Upper lobe of left lung (tissue), 6 donors: ENCODE measurements at regions not wholly inside any gene's neighbourhood (a gene's known extent, or its start where the extent isn't known, plus 50 kb on each side); places are given as distances from the start of the nearest gene placed in this dataset.

Experiments used
- ATAC-seq, 2 donors: fragments of 200-7000 bp; cut with Tn5 transposase; one replicate each; pipeline ENCODE4 v1.9.1; 2022; ENCODE audit warnings: mild to moderate bottlenecking in 2 of 2, moderate library complexity in 2 of 2; ENCODE audit not compliant: low FRiP score in 2 of 2
- DNase-seq, 2 donors: peaks; one replicate each; pipeline ENCODE4 v3.0.0-alpha.2; 2019 to 2020
- H3K27ac ChIP-seq, 4 donors: fragments of 200-600 bp; sonication (generic); one replicate each; pipeline ENCODE4 v1.5.1; 2016 to 2019
- H3K27me3 ChIP-seq, 4 donors: fragments of 200-600 bp; sonication (generic); one replicate each; pipeline ENCODE4 v1.5.1; 2017 to 2019
- H3K36me3 ChIP-seq, 4 donors: fragments of 200-600 bp; sonication (generic); one replicate each; pipeline ENCODE4 v1.5.1; 2016 to 2019
- H3K4me1 ChIP-seq, 4 donors: fragments of 200-600 bp; sonication (generic); one replicate each; pipeline ENCODE4 v1.5.1; 2018 to 2019
- H3K4me3 ChIP-seq, 4 donors: fragments of 200-600 bp; sonication (generic); one replicate each; pipeline ENCODE4 v1.5.1; 2017 to 2019; ENCODE audit warnings: mild to moderate bottlenecking in 2 of 4, moderate library complexity in 1 of 4
- H3K9me3 ChIP-seq, 4 donors: fragments of 200-600 bp; sonication (generic); one replicate each; pipeline ENCODE4 v1.5.1; 2018 to 2019
- CTCF ChIP-seq, 6 experiments: fragments of 450-650 bp in 4 of 6; fragments of 200-600 bp in 2 of 6; sonication (generic) in 2 of 6; IDR thresholded peaks; one replicate each; pipeline ENCODE4 v1.5.1; 2016 to 2019; ENCODE audit warnings: antibody characterized with exemption in 6 of 6
- EP300 ChIP-seq, 4 donors: sonication (generic); formaldehyde crosslinking; IDR thresholded peaks; one replicate each; pipeline ENCODE4 v1.5.1; 2017; ENCODE audit warnings: antibody characterized with exemption in 4 of 4, control low read depth in 2 of 4
- POLR2A ChIP-seq, 4 donors: fragments of 450-650 bp; IDR thresholded peaks; one replicate each; pipeline ENCODE4 v1.5.1; 2016 to 2017; ENCODE audit warnings: antibody characterized with exemption in 4 of 4, mild to moderate bottlenecking in 2 of 4
- POLR2AphosphoS5 ChIP-seq, 2 donors: sonication (generic); formaldehyde crosslinking; IDR thresholded peaks; one replicate each; pipeline ENCODE4 v1.5.1; 2017; ENCODE audit warnings: antibody characterized with exemption in 2 of 2
- WGBS, 2 donors: methylation state at CpG; one replicate each; pipeline ENCODE4 v1.1.5; 2017 to 2018; 5-methylcytosine and 5-hydroxymethylcytosine counted together
- donor health status: DM: no; HTN: no; CAD: no; lungs with moderate emphysema.
- donor health status: DM: no; HTN: yes; CAD: no; lungs with severe emphysema.

DNA sequence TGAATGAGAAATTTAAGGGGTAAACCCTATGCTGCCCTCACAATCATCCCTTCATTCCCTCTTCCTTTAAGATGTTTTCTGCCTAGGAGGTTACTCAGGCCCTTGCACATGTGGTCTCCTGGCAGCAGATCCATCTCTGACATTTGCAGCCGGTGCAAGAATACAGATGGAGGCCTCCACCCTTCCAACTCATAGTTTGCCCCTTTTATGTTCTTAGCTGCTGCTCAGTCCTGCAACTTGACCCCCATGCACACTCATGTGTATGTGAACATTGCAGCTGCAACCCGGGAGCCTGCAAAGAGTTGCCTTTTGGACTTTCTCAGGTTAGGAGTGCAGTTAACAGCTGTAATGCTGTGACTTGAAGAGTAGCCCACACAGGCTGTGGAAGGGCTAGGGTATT, 131.9 kb upstream of the SGK1 start:
- H3K9me3 ChIP-seq: no peaks in the 10 kb centered on the region
- H3K4me1 ChIP-seq: peaks cover 0 to 7% (median 3%) of the 10 kb centered on the region in 4 donors
- no peak overlapping the region for H3K27ac ChIP-seq
- no peaks in the 10 kb centered on the region for H3K36me3 ChIP-seq
- 87 to 94% methylated on average over 2 of the region's 2 CpGs for WGBS, 2 donors
- ATAC-seq (no peak), DNase-seq (no peak)
- no peak for TF ChIP-seq CTCF (IDR thresholded peaks at IDR 0.05)
- no peak for TF ChIP-seq POLR2AphosphoS5 (IDR thresholded peaks at IDR 0.05)
- TF ChIP-seq EP300 (IDR thresholded peaks at IDR 0.05): no peak
- no peak for TF ChIP-seq POLR2A (IDR thresholded peaks at IDR 0.05)
- no peak overlapping the region for H3K4me3 ChIP-seq
- H3K27me3 ChIP-seq: no peaks in the 10 kb centered on the region

GRCh38 chr6:134449004-134449403, 131.1 kb upstream of the SGK1 start:
- Histone ChIP-seq H3K9me3 (no peaks in the 10 kb centered on the region), H3K36me3 (no peaks in the 10 kb centered on the region), H3K4me1 (peaks cover 0 to 7% (median 3%) of the 10 kb centered on the region in 4 donors), H3K4me3 (no peak overlapping the region), H3K27me3 (no peaks in the 10 kb centered on the region), H3K27ac (no peak overlapping the region)
- 80 to 100% methylated on average over 1 of the region's 1 CpG for WGBS, 2 donors
- TF ChIP-seq POLR2AphosphoS5 (IDR thresholded peaks at IDR 0.05) (no peak), CTCF (IDR thresholded peaks at IDR 0.05) (no peak), EP300 (IDR thresholded peaks at IDR 0.05) (no peak), POLR2A (IDR thresholded peaks at IDR 0.05) (no peak)
- DNase-seq (no peak), ATAC-seq (no peak)

GRCh38 chr6:134447883-134448387, 130.0 kb upstream of the SGK1 start:
- Histone ChIP-seq H3K9me3 (no peaks in the 10 kb centered on the region), H3K4me3 (no peak overlapping the region), H3K27me3 (no peaks in the 10 kb centered on the region), H3K27ac (peak overlapping the region in 2 of 4 donors; percentile 2 to 7), H3K4me1 (peaks cover 0 to 7% (median 3%) of the 10 kb centered on the region in 4 donors), H3K36me3 (no peaks in the 10 kb centered on the region)
- ATAC-seq (peak in 1 of 2 donors; percentile 55), DNase-seq (no peak)
- TF ChIP-seq POLR2A (IDR thresholded peaks at IDR 0.05) (no peak), EP300 (IDR thresholded peaks at IDR 0.05) (no peak), CTCF (IDR thresholded peaks at IDR 0.05) (no peak), POLR2AphosphoS5 (IDR thresholded peaks at IDR 0.05) (no peak)
- WGBS, 2 donors: 48 to 49% methylated on average over 3 of the region's 3 CpGs

- ATAC-seq: no peak
- peak overlapping the region in 2 of 4 donors; percentile 2 to 25 for H3K27ac ChIP-seq
- peaks cover 0 to 7% (median 3%) of the 10 kb centered on the region in 4 donors for H3K4me1 ChIP-seq
- no peak for DNase-seq
- WGBS, 2 donors: 39 to 46% methylated on average over 3 of the region's 3 CpGs
- no peak overlapping the region for H3K4me3 ChIP-seq
- H3K36me3 ChIP-seq: no peaks in the 10 kb centered on the region
- H3K9me3 ChIP-seq: no peaks in the 10 kb centered on the region
- no peaks in the 10 kb centered on the region for H3K27me3 ChIP-seq
- no peak for TF ChIP-seq CTCF (IDR thresholded peaks at IDR 0.05)
Observed at GRCh38 chr6:134447423-134447822, 129.5 kb upstream of the SGK1 start.

GRCh38 chr6:134446896-134447295, 129.0 kb upstream of the SGK1 start:
- Histone ChIP-seq H3K36me3 (no peaks in the 10 kb centered on the region), H3K27ac (peak overlapping the region in 2 of 4 donors; percentile 2 to 25), H3K27me3 (no peaks in the 10 kb centered on the region), H3K4me1 (peaks cover 0 to 7% (median 3%) of the 10 kb centered on the region in 4 donors), H3K4me3 (no peak overlapping the region), H3K9me3 (no peaks in the 10 kb centered on the region)
- ATAC-seq (no peak), DNase-seq (no peak)
- 58 to 69% methylated on average over 3 of the region's 3 CpGs for WGBS, 2 donors
- no peak for TF ChIP-seq POLR2AphosphoS5 (IDR thresholded peaks at IDR 0.05)
- TF ChIP-seq EP300 (IDR thresholded peaks at IDR 0.05): no peak
- TF ChIP-seq CTCF (IDR thresholded peaks at IDR 0.05): no peak
- TF ChIP-seq POLR2A (IDR thresholded peaks at IDR 0.05): no peak
